ENCODE measurements at regions not wholly inside any gene's neighbourhood (a gene's known extent, or its start where the extent isn't known, plus 50 kb on each side); places are given as distances from the start of the nearest gene placed in this dataset.

- TF ChIP-seq EZH2 (IDR thresholded peaks at IDR 0.05; ENCODE audit: insufficient read depth, poor library complexity, severe bottlenecking) (no peak), EZH2phosphoT487 (IDR thresholded peaks at IDR 0.05; ENCODE audit: insufficient read depth, low read depth) (no peak)
Observed at GRCh38 chr3:175895731-175896130, 1036.6 kb downstream of the NAALADL2 start.
